RKO (cell line): ENCODE measurements at regions not wholly inside any gene's neighbourhood (a gene's known extent, or its start where the extent isn't known, plus 50 kb on each side); places are given as distances from the start of the nearest gene placed in this dataset.
"Not testable (repeated sequence)": the region's sequence is repeated elsewhere in the genome, so short reads cannot be mapped to it uniquely, and the experiment has no call there.

ENCODE experiments used
- DNase-seq: peaks from one replicate; pipeline ENCODE4 v3.0.0-alpha.2; 2016; ENCODE audit warnings: low spot score

DNA sequence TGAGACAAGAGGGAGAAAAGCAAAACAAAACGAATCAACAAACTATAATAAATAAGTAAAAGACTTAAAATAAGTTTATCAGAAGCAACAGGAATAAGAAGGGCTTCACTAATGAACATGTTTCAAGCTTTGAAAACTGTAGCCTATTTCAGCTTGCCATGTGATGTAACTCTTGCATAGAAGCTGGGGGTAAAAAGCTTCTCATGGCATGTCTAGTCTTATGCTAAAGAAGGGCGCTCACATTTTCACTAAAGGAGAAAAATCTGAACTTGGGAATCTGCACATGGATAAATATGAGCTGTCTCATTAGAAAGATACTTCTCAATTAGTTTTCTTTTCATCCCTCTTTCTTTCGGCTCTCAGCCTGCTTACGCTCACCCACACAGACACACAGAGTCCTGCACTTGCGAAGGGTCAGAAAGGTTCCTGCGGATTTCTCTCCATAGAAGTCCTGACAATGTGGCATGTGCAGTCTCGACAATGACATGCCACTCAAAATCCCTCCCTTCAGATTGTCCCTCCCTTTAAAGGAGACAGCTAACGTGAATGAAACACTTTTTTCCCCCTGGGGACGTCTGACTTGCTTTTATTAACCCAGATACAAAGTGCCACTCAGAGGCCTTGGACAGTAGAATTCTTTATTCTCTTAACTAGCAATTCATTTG, 568.9 kb upstream of the NR2F2 start:
- no peak for DNase-seq

DNA sequence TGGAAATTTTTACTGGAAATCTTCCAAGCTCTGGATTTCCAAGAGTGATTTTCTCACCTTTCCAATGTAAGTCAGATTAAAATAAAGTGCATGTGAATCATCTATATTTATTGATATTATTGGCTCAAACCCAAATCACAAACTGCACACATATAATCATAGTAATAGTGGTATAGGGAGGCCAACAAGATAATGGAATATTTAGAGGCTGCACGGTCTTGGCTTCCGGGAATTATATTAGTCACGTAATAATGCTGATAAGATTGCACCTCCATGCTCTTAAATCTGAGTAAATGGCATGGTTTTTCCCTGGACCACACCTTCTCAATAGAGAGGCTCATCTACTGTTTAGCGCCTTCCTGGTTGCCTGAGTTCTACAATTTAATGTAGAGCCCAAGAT, 567.1 kb upstream of the NR2F2 start:
- DNase-seq: no peak

GRCh38 chr15:95765161-95765560, 565.3 kb upstream of the NR2F2 start:
- no peak for DNase-seq

DNA sequence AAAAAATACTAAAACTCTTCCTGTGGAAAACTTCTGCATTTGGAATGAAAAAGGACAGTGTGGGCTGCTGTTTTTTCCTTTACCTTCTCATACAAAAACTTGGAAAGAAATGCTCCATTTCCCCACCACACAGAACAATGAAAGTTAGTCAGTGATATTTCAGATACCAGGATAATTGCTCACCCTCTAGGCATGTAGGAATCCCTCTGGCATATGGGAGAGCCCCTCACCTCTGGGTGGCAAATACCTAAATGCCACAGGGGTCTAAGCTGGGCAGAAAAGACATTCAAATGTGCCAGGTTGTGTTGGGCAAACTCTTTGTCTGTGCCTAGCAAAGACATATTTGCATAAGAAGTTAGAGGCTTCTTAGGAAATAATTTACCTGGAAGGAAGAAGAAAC, 560.3 kb upstream of the NR2F2 start:
- no peak for DNase-seq

DNA sequence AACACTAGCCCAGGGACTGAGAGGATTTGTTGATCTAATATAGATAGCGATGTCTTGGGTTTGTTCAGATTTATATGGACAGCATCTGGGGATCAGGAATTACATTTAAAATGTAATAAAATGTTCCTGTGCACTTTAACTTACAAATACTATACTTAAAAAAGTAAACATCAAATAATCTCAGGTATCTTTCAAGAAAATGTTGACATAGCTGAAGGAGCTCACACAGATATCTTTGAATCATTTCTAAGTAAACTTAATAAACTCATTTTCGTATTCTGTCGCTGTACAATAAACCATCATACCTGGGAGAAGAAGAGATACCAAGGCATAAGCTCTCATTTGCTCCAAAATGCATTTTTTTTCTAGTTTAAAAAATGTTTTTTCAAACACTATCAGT, 557.5 kb upstream of the NR2F2 start:
- no peak for DNase-seq

- DNase-seq: no peak
Observed at GRCh38 chr15:95784508-95784907, 546.0 kb upstream of the NR2F2 start.

DNA sequence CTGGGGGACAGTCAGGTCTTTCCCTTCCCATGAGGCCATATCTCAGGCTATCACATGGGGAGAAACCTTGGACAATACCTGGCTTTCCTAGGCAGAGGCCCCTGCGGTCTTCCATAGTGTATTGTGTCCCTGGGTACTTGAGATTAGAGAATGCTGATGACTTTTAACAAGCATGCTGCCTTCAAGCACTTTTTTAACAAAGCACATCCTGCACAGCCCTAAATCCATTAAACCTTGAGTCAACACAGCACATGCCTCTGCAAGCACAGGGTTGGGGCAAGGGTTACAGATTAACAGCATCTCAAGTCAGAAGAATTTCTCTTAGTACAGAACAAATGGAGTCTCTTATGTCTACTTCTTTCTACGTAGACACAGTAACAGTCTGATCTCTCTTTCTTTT, 545.2 kb upstream of the NR2F2 start:
- not testable (repeated sequence) for DNase-seq

- DNase-seq: no peak
Observed at GRCh38 chr15:95793231-95793630, 537.3 kb upstream of the NR2F2 start.

GRCh38 chr15:95795386-95795785, 535.1 kb upstream of the NR2F2 start:
- DNase-seq: no peak

DNA sequence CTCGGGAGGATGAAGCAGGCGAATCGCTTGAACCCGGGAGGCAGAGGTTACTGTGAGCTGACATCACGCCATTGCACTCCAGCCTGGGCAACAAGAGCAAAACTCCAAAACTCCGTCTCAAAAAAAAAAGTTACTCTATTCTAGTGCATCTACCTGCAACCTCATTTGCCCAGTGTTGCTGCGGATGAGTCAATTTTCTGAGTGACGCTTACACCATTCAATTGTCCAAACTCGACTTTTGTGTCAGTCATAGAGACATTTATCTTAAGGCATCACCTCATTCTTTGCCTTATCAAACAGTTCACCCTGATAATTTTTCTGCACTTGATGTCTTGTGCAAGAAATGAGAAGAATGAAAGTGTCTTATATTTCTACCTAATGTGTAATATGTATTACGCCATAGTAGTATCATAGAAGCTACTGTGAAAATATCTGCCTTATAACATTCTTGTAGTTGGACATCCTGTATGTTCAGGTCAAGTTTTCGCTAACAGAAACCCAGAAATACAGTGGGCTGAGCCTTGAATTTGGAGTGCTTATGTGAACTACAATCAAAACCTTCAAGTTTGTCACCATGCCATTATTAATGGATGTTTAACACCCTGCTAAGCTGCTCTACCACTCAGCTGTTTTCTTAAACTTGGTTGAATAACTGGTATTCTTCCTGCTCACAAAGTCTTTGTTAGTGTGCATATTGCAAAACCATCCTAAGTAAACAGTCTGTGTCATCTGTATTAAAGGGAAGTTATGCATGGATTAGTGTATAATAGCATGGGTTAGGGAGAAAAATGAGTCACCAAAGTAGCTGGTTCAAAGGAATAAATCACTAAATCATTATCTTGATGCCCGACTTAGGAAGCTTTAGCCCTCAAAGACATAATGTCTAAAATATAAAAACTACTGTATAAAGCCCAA, 531.0 kb upstream of the NR2F2 start:
- DNase-seq: no peak

DNA sequence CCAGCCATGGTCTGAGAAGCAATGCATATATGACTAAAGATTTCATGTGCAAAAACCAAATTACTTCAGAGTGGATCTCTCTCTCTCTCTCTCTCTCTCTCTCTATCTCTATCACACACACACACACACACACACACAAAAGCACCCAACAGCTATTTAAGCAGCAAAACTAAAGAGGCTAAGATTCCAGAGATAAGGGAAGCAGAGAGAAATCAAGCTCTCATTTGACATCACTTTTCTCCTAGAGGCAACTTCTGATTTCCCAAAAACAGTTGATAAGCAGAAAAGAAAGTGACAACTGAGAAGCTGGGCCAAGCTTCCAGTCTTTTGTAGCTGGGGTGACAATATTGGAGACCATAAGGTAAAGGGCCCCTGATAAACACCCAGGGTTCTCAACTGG, 526.0 kb upstream of the NR2F2 start:
- DNase-seq: no peak

- DNase-seq: no peak
Observed at GRCh38 chr15:95812491-95812890, 518.0 kb upstream of the NR2F2 start.

- DNase-seq: no peak
Observed at GRCh38 chr15:95814908-95815307, 515.6 kb upstream of the NR2F2 start.

DNA sequence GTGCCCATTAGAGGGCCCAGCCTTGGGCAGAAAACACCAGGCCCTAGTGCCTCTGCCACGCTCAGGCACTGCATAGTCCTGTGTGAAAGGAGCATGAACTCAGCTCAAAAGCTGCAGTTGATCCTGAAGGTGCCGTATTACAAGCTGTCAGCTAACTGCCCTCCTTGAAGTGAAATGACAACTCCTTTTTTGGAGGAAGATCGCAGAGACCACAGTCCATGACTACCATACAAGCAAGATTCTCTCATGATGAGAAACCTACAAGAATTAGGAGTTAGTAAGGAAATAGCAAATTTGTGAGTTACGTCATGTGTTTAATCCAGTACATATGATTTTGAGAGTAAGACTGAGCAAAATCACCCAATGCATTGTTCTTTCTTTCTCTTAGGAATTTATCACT, 513.9 kb upstream of the NR2F2 start:
- DNase-seq: no peak

DNA sequence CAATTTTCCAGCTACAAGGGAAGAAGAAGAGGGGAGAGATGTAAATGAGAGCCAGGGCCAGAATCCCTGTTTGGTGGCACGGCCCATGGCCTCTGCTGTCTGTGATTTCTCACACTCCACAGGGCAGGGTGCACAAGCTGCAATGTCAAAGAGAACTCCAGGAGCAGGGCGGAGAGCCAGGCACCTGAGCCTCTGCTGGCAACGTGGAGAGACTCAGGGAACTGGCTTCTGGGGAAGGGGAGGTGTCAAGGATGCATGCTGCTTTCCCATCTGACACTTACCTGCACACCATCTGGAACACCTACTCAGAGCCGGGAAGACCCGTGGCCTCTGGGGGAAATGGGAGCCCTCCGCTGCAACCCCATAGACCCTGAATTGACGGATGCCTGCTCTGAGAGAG, 507.5 kb upstream of the NR2F2 start:
- no peak for DNase-seq

- DNase-seq: no peak
Observed at GRCh38 chr15:95825208-95825607, 505.3 kb upstream of the NR2F2 start.

DNA sequence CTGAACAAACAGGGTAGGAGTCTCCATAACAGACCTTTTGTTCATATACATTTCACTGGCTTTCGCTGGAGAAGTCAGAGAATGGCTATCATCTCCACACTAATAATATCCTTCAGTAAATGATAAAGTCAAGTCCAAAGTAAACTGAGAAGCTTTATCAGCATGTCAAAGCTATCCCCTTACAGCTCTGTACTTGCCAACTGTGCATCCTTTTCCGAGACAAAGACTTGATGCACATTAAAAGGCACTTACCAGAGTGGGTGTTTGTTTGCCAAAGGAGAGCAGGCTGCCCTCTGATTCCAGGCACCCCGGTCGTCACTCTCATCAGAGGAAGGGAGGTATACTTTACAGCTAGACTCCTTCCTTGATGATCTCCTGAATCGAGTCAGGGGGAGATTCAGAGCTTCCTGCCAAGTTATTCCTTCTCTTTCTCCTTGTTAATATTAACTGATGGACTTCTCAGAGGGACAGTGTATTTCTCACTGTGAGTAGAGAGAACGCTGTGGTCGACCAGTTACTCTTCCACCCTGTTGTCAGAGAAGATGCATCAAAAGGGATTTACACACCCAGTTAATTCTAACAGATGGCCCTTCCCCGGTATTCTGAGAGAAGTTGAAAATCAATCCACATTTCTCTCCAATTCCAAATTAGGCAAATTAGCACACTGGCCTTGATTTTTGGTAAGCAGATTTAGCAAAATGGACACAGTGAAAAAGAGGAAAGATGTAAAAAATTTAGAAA, 504.7 kb upstream of the NR2F2 start:
- DNase-seq: no peak

- DNase-seq: no peak
Observed at GRCh38 chr15:95826412-95827195, 503.9 kb upstream of the NR2F2 start.

DNA sequence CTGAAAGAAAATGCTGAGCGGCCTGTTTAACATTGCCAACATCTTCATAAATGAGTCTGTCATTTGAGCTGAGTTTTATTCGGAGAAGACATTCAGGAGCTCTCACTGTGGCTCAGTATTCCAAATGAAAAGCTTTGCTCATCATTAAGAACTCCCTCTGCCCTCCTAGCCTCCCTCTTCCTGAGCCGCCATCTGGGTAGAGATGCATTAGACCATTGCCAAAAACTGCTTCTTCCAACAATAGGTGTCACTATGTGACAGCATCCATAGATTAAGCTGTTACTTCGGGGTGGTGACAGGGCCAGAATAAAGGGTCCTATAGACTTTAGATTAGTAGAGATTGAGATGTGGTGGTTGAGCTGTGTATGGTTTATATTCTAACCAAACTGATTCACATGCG, 501.4 kb upstream of the NR2F2 start:
- no peak for DNase-seq

DNA sequence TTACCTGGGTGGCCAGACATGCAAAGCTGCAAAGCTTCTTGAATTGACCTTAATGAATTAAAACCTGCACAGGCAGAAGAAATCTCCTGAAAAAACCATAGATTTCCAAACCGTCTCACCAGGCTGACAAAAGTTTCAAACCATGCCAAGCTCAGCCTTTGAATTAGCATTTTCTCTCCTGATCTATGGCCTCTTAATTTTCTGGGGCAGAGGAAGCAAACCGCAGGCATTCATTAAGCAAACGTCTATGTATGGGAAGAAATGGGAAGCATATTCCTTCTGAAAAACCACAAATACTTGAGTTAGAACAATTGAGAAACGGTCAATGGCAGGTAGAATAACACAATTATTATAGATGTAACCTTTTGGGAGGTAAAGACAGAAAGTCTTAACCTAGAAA, 500.2 kb upstream of the NR2F2 start:
- DNase-seq: no peak

DNA sequence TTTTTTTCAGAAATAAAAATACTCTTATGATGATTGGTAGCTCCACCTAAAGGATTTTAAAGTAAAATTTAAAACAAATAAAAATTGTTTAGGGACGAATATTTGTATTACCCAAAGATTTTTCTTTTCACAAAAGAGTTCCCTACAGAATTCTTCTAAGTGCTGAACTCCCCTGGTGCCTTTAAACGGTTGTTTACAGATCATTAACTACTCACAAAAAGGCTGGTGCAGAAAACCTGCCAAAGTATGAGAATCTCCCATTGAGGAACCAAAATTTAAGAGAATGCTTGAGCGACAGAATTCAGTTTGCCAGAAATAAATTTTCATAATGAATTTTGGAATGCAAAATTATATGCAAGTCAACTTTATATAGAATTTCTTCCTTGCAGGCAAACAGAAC, 497.8 kb upstream of the NR2F2 start:
- no peak for DNase-seq
